ENCODE measurements at regions not wholly inside any gene's neighbourhood (a gene's known extent, or its start where the extent isn't known, plus 50 kb on each side); places are given as distances from the start of the nearest gene placed in this dataset.

- 93% methylated on average over 8 of the region's 8 CpGs; no CpG with 5 or more reads in 1 of the 2 experiments for WGBS, 2 experiments (ENCODE audit: extremely low coverage in 1 of 2, insufficient coverage in 1 of 2, insufficient read length in 1 of 2, insufficient replicate concordance in 2 of 2, low coverage in 1 of 2, low lambda C conversion rate in 2 of 2, missing lambda C conversion rate in 1 of 2)
- H3K79me1 ChIP-seq (ENCODE audit: low read depth, low read length), result no peaks in the 10 kb centered on the region
- H3K9me3 ChIP-seq (ENCODE audit: insufficient read depth in 2 of 2, low read depth in 1 of 2, low read length in 1 of 2), result peaks cover 4 to 6% of the 10 kb centered on the region in 2 experiments; a peak in 1 of 4 replicates
- H3K79me2 ChIP-seq (ENCODE audit: control insufficient read depth in 1 of 2, insufficient read depth in 2 of 2, low read length in 2 of 2), result no peaks in the 10 kb centered on the region
- no peak overlapping the region for H2BK5ac ChIP-seq (ENCODE audit: low read depth, low read length)
- H3K4me3 ChIP-seq (ENCODE audit: extremely low read depth in 1 of 4, insufficient read depth in 2 of 4, low read depth in 3 of 4, low read length in 4 of 4), result no peak overlapping the region
- H2AFZ ChIP-seq (ENCODE audit: low read length), result no peak overlapping the region
- H4K20me1 ChIP-seq (replicated peaks in 1 of 2; ENCODE audit: control insufficient read depth in 1 of 2, insufficient read depth in 2 of 2, low read length in 2 of 2), result no peaks in the 10 kb centered on the region
- no peak overlapping the region for H3K9ac ChIP-seq (replicated peaks in 1 of 4; ENCODE audit: extremely low read depth in 1 of 4, low read depth in 3 of 4, low read length in 3 of 4)
- H2BK120ac ChIP-seq (replicated peaks; ENCODE audit: low read depth, low read length), result no peak overlapping the region
- TF ChIP-seq EP300 (IDR thresholded peaks at IDR 0.05; ENCODE audit: borderline replicate concordance in 1 of 2, low read depth in 2 of 2, low read length in 2 of 2), result no peak
- TF ChIP-seq BACH1 (IDR thresholded peaks at IDR 0.05; ENCODE audit: low read length), result no peak
- TF ChIP-seq CEBPB (IDR thresholded peaks at IDR 0.05; ENCODE audit: low read depth, low read length), result peak; percentile 63; the same call in 1 of the 2 replicates
- no peak overlapping the region for H3K14ac ChIP-seq (ENCODE audit: insufficient read length)
- no peak overlapping the region for H2BK15ac ChIP-seq (ENCODE audit: low read length)
- POLR2A ChIA-PET (ENCODE audit: partially characterized antibody), result interaction anchor here (0.9 kb wide), 1 partner anchor 15 kb away, joined by 3 read pairs; no protein-coding TSS in a partner anchor
- H2BK12ac ChIP-seq (ENCODE audit: low read depth, low read length), result no peak overlapping the region
- CTCF ChIA-PET (ENCODE audit: partially characterized antibody), result interaction anchor here (1.3 to 7.7 kb wide), 4 partner anchors 9 to 27 kb away, joined by 3 to 58 read pairs (median 4); no protein-coding TSS in a partner anchor
- peaks cover 1 to 11% (median 8%) of the 10 kb centered on the region in 4 experiments; a peak in 6 of 7 replicates for H3K4me1 ChIP-seq (replicated peaks in 1 of 4; ENCODE audit: control insufficient read depth in 3 of 4, insufficient read depth in 4 of 4, low read length in 3 of 4)
- DNase-seq (ENCODE audit: low read depth in 1 of 2, low spot score in 2 of 2), result no peak
- no peak overlapping the region for H4K8ac ChIP-seq (ENCODE audit: extremely low read depth, insufficient read depth, low read length)
- H4K91ac ChIP-seq (replicated peaks; ENCODE audit: insufficient read length, low read length), result no peak overlapping the region
- no peak for FAIRE-seq
- no peak overlapping the region for H3K23ac ChIP-seq (ENCODE audit: insufficient read length)
- no peak overlapping the region for H3K4ac ChIP-seq (replicated peaks; ENCODE audit: insufficient read length, low read depth, low read length)
- peak overlapping the region in 1 of 2 experiments; percentile 43; a peak in 1 of 4 replicates for H3K4me2 ChIP-seq (ENCODE audit: insufficient read depth in 1 of 2, low read depth in 2 of 2, low read length in 2 of 2)
- no peak overlapping the region for H3K18ac ChIP-seq (ENCODE audit: extremely low read depth, low read length)
- no peak overlapping the region for H4K5ac ChIP-seq (ENCODE audit: insufficient read length, low read depth, low read length)
- H3K56ac ChIP-seq (replicated peaks; ENCODE audit: insufficient read length, low read depth, low read length), result no peak overlapping the region
- no peak overlapping the region for H3K27ac ChIP-seq (ENCODE audit: low read depth, low read length)
- H3K23me2 ChIP-seq (ENCODE audit: low read depth, low read length), result no peaks in the 10 kb centered on the region; the same call in 1 of the 2 replicates
- peaks cover 8 to 33% (median 18%) of the 10 kb centered on the region in 4 experiments for H3K27me3 ChIP-seq (replicated peaks in 1 of 4; ENCODE audit: control insufficient read depth in 3 of 4, extremely low read depth in 1 of 4, insufficient read depth in 3 of 4, low read length in 3 of 4)
- no peak overlapping the region for H2AK5ac ChIP-seq (ENCODE audit: low read depth, low read length)
- H2BK20ac ChIP-seq (ENCODE audit: low read length), result 0 out of 2 replicates have a peak overlapping the region, but pooled peaks have one; percentile 7
- no peaks in the 10 kb centered on the region for H3K36me3 ChIP-seq (ENCODE audit: control insufficient read depth in 2 of 4, insufficient read depth in 4 of 4, low read length in 3 of 4)
These were observed 75.5 kb upstream of the GLI2 start for GRCh38 chr2:120660056-120660694.
